GM06990 (cell line): ENCODE measurements at regions not wholly inside any gene's neighbourhood (a gene's known extent, or its start where the extent isn't known, plus 50 kb on each side); places are given as distances from the start of the nearest gene placed in this dataset.
"Not testable (repeated sequence)": the region's sequence is repeated elsewhere in the genome, so short reads cannot be mapped to it uniquely, and the experiment has no call there.

Experiments
- DNase-seq: peaks from one replicate; pipeline ENCODE4 v3.0.0-alpha.2; 2011; ENCODE audit not compliant: insufficient read length; ENCODE audit errors: extremely low read depth
- H3K27me3 ChIP-seq: replicated peaks from 2 replicates; pipeline ENCODE4 v1.6.0; 2011; ENCODE audit warnings: low read length; ENCODE audit not compliant: control insufficient read depth, insufficient read depth
- H3K36me3 ChIP-seq: 2 replicates; pipeline ENCODE4 v1.5.1; 2011; ENCODE audit warnings: low read length; ENCODE audit not compliant: control insufficient read depth, insufficient read depth
- H3K4me3 ChIP-seq: replicated peaks from 2 replicates; pipeline ENCODE4 v1.5.1; 2011; ENCODE audit warnings: low read depth, mild to moderate bottlenecking, control low read depth, low read length
- TF ChIP-seq, protein P1 (sequence below): IDR thresholded peaks from 2 replicates; pipeline ENCODE4 v1.5.1; 2011; ENCODE audit warnings: low read length, control low read depth, mild to moderate bottlenecking, inconsistent platforms; ENCODE audit not compliant: insufficient read depth, poor library complexity, severe bottlenecking

GRCh38 chr17:79547586-79547985, 63.3 kb downstream of the RBFOX3 start:
- no peaks in the 10 kb centered on the region for H3K36me3 ChIP-seq
- TF ChIP-seq, protein P1, sequence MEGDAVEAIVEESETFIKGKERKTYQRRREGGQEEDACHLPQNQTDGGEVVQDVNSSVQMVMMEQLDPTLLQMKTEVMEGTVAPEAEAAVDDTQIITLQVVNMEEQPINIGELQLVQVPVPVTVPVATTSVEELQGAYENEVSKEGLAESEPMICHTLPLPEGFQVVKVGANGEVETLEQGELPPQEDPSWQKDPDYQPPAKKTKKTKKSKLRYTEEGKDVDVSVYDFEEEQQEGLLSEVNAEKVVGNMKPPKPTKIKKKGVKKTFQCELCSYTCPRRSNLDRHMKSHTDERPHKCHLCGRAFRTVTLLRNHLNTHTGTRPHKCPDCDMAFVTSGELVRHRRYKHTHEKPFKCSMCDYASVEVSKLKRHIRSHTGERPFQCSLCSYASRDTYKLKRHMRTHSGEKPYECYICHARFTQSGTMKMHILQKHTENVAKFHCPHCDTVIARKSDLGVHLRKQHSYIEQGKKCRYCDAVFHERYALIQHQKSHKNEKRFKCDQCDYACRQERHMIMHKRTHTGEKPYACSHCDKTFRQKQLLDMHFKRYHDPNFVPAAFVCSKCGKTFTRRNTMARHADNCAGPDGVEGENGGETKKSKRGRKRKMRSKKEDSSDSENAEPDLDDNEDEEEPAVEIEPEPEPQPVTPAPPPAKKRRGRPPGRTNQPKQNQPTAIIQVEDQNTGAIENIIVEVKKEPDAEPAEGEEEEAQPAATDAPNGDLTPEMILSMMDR, result no peak
- H3K27me3 ChIP-seq, result peaks cover 6% of the 10 kb centered on the region
- H3K4me3 ChIP-seq, result no peak overlapping the region
- DNase-seq, result no peak

GRCh38 chr17:79547171-79547570, 63.7 kb downstream of the RBFOX3 start:
- not testable (repeated sequence) for DNase-seq, H3K36me3 ChIP-seq, H3K4me3 ChIP-seq, H3K27me3 ChIP-seq

DNA sequence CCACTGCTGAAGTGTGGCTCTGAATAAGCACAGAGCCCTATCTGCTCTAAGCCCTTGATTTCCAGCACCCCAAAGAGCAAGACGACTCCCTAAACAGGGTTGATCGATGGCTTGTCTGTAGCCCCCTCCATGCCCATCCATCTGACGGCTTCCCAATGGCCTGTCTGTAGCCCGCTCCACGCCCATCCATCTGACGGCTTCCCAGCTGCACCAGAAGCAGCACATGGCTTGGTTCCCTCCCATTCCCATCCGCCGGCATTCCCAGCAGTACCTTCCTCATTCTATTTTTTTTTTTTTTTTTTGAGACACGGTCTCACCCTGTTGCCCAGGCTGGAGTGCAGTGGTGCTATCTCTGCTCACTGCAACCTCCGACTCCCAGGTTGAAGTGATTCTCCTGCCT, 64.5 kb downstream of the RBFOX3 start:
- TF ChIP-seq, protein P1, result no peak
- no peak for DNase-seq
- H3K27me3 ChIP-seq, result peaks cover 6% of the 10 kb centered on the region
- no peak overlapping the region for H3K4me3 ChIP-seq
- no peaks in the 10 kb centered on the region for H3K36me3 ChIP-seq

- no peaks in the 10 kb centered on the region for H3K36me3 ChIP-seq
- TF ChIP-seq, protein P1, result no peak
- peaks cover 6% of the 10 kb centered on the region for H3K27me3 ChIP-seq
- no peak for DNase-seq
- no peak overlapping the region for H3K4me3 ChIP-seq
Measured at GRCh38 chr17:79545251-79546005, 65.4 kb downstream of the RBFOX3 start.

- TF ChIP-seq, protein P1, result no peak
- no peak overlapping the region for H3K4me3 ChIP-seq
- H3K27me3 ChIP-seq, result peaks cover 6% of the 10 kb centered on the region
- no peak for DNase-seq
- H3K36me3 ChIP-seq, result no peaks in the 10 kb centered on the region
Measured at GRCh38 chr17:79544142-79544914, 66.5 kb downstream of the RBFOX3 start.

- Histone ChIP-seq H3K4me3 (no peak overlapping the region), H3K27me3 (peaks cover 6% of the 10 kb centered on the region), H3K36me3 (no peaks in the 10 kb centered on the region)
- DNase-seq, result no peak
- TF ChIP-seq, protein P1, result no peak
Measured at GRCh38 chr17:79543531-79543930, 67.3 kb downstream of the RBFOX3 start.
